ENCODE measurements at regions not wholly inside any gene's neighbourhood (a gene's known extent, or its start where the extent isn't known, plus 50 kb on each side); places are given as distances from the start of the nearest gene placed in this dataset.

- DNase-seq (peak; percentile 70), ATAC-seq (ENCODE audit: low read depth) (no peak)
- Histone ChIP-seq H3K27me3 (ENCODE audit: control insufficient read depth, insufficient read depth, low read length) (no peaks in the 10 kb centered on the region), H3K18ac (ENCODE audit: low read depth, low read length) (peak overlapping the region; percentile 78), H2BK15ac (ENCODE audit: low read depth, low read length) (peak overlapping the region; percentile 84), H4K20me1 (ENCODE audit: insufficient read depth, low read length) (no peaks in the 10 kb centered on the region), H3K9me3 (ENCODE audit: control insufficient read depth, insufficient read depth, low read length) (no peaks in the 10 kb centered on the region), H4K5ac (ENCODE audit: low read depth, low read length) (peak overlapping the region; percentile 97), H3K23ac (ENCODE audit: low read depth, low read length) (peak overlapping the region; percentile 84), H2AK9ac (replicated peaks; ENCODE audit: low read depth, low read length, poor library complexity) (peak overlapping the region; percentile 57), H3K4ac (ENCODE audit: low read depth, low read length) (peak overlapping the region; percentile 93), H3K9ac (ENCODE audit: low read depth, low read length) (no peak overlapping the region), H4K8ac (ENCODE audit: low read depth in 2 of 2, low read length in 2 of 2) (peak overlapping the region; percentile 87 to 98), H3K4me3 (ENCODE audit: insufficient read depth, low read depth, low read length) (no peak overlapping the region), H3K36me3 (ENCODE audit: control insufficient read depth, insufficient read depth, low read length) (no peaks in the 10 kb centered on the region), H3K9me1 (ENCODE audit: insufficient read depth, low read length) (peaks cover 37% of the 10 kb centered on the region), H2AK5ac (ENCODE audit: low read depth, low read length) (peak overlapping the region; percentile 97), H2BK5ac (ENCODE audit: low read depth, low read length, poor library complexity, severe bottlenecking) (peak overlapping the region; percentile 90), H3K27ac (ENCODE audit: insufficient read depth, low read length) (peak overlapping the region; percentile 77), H3K4me1 (ENCODE audit: control insufficient read depth, insufficient read depth, low read length) (peaks cover 21% of the 10 kb centered on the region), H3K4me2 (ENCODE audit: low read depth, low read length) (no peak overlapping the region), H4K91ac (ENCODE audit: insufficient read depth, low read depth, low read length) (peak overlapping the region; percentile 94), H3K56ac (ENCODE audit: extremely low read depth, insufficient read depth, low read length) (no peak overlapping the region), H2BK20ac (ENCODE audit: low read depth, low read length) (peak overlapping the region; percentile 75), H3K79me1 (ENCODE audit: low read depth in 1 of 2, low read length in 2 of 2) (peaks cover 0 to 14% of the 10 kb centered on the region in 2 experiments; a peak in 1 of 4 replicates), H2BK120ac (ENCODE audit: low read depth, low read length) (peak overlapping the region; percentile 98), H3K14ac (replicated peaks; ENCODE audit: low read depth, low read length) (peak overlapping the region; percentile 89), H2AFZ (replicated peaks; ENCODE audit: low read length, poor library complexity) (peak overlapping the region; percentile 78)
- WGBS, 2 experiments (ENCODE audit: extremely low coverage in 2 of 2, insufficient read length in 1 of 2), result no CpG with 5 or more reads among the region's 13 CpGs
- ChIA-PET CTCF (interaction anchor here (1.3 kb wide), 1 partner anchor 98 kb away, joined by 3 read pairs; no protein-coding TSS in a partner anchor), POLR2A (ENCODE audit: unreplicated experiment) (interaction anchor here (1.1 kb wide), 1 partner anchor 166 kb away, joined by 3 read pairs; the partner anchor contains the start of gene F3)
- no TSS peak for BruUV-seq (replicated peaks)
- in situ Hi-C loops (cut with MboI; ENCODE audit: low sequenced_read_pairs), result no loop called here
- intact Hi-C loops (cut with micrococcal nuclease), result no loop called here
- dilution Hi-C loops (cut with HindIII; ENCODE audit: low sequenced_read_pairs, unreplicated experiment), result no loop called here
- TF ChIP-seq MAZ (IDR thresholded peaks at IDR 0.05; ENCODE audit: borderline replicate concordance, low read depth, low read length) (no peak), CTCF (conservative IDR thresholded peaks at IDR 0.05; ENCODE audit: low read depth, low read length) (no peak), NFE2L2 (IDR thresholded peaks at IDR 0.05; ENCODE audit: low read depth, low read length) (no peak), CHD1 (IDR thresholded peaks at IDR 0.05; ENCODE audit: low read depth, low read length) (no peak), BHLHE40 (IDR thresholded peaks at IDR 0.05; ENCODE audit: low read depth, low read length) (no peak), RCOR1 (IDR thresholded peaks at IDR 0.05; ENCODE audit: insufficient replicate concordance, low read length) (no peak), MAFK (IDR thresholded peaks at IDR 0.05; ENCODE audit: low read depth, low read length) (no peak), FOS (IDR thresholded peaks at IDR 0.05; ENCODE audit: low read depth, low read length) (no peak), POLR2A (IDR thresholded peaks at IDR 0.05; ENCODE audit: low read depth, low read length) (no peak), MXI1 (IDR thresholded peaks at IDR 0.05; ENCODE audit: borderline replicate concordance, low read depth, low read length) (no peak), USF2 (IDR thresholded peaks at IDR 0.05; ENCODE audit: low read depth, low read length) (no peak), SMC3 (IDR thresholded peaks at IDR 0.05; ENCODE audit: low read depth, low read length) (no peak), RAD21 (IDR thresholded peaks at IDR 0.05; ENCODE audit: low read length) (no peak), CEBPB (IDR thresholded peaks at IDR 0.05; ENCODE audit: low read depth, low read length) (no peak)
Measured at GRCh38 chr1:94707321-94708298, 112.5 kb upstream of the SLC44A3 start.
